ENCODE measurements at regions not wholly inside any gene's neighbourhood (a gene's known extent, or its start where the extent isn't known, plus 50 kb on each side); places are given as distances from the start of the nearest gene placed in this dataset.

DNA sequence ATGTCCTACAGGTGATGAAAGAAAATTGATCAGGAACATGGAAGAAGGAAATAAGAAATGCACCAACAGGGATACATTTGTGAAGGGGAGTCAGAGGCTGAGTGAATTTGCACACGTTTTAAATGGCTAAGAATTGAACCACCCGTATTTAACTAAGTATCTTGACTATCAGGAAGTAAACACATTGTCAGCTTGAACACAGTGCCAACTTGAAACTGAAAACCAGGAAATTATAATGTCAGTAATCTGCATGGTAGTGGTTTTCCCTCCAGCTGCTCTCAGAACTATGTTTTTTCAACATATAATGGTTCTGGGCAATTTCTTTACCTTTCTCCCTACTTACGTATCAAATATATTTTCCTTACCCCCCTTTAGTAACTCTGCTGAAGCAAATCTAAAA is 366.5 kb upstream of the POU3F2 start:
- TF ChIP-seq CTCF (IDR thresholded peaks at IDR 0.05) (no peak), POLR2AphosphoS5 (IDR thresholded peaks at IDR 0.05) (no peak)
